GM23338 (cell line): ENCODE measurements at regions not wholly inside any gene's neighbourhood (a gene's known extent, or its start where the extent isn't known, plus 50 kb on each side); places are given as distances from the start of the nearest gene placed in this dataset.

Source experiments
- CREB1 ChIP-seq: fragments of 250-450 bp; sonication (Bioruptor Pico); IDR thresholded peaks from 2 replicates; pipeline ENCODE4 v1.5.0; 2020; ENCODE audit warnings: low read depth, mild to moderate bottlenecking, moderate library complexity
- EZH2 ChIP-seq: fragments of 200-600 bp; sonication (generic); IDR thresholded peaks from one replicate; pipeline ENCODE4 v1.8.0; 2017; ENCODE audit warnings: antibody characterized with exemption, mild to moderate bottlenecking, low read depth; ENCODE audit not compliant: unreplicated experiment
- EZH2phosphoT487 ChIP-seq: fragments of 200-600 bp; sonication (generic); IDR thresholded peaks from one replicate; pipeline ENCODE4 v1.8.1; 2018; ENCODE audit warnings: antibody characterized with exemption; ENCODE audit not compliant: unreplicated experiment
- JUNB ChIP-seq: IDR thresholded peaks from one replicate; pipeline ENCODE4 v1.6.1; 2016; ENCODE audit warnings: antibody characterized with exemption; ENCODE audit not compliant: unreplicated experiment
- POLR2AphosphoS5 ChIP-seq: IDR thresholded peaks from 2 replicates; pipeline ENCODE4 v1.6.1; 2016; ENCODE audit warnings: antibody characterized with exemption, low read depth
- ZNF114 ChIP-seq: fragments of 250-450 bp; sonication (Bioruptor Pico); IDR thresholded peaks from 2 replicates; pipeline ENCODE4 v1.5.0; 2020; ENCODE audit warnings: mild to moderate bottlenecking, moderate library complexity
- ZNF331 ChIP-seq: fragments of 250-450 bp; sonication (Bioruptor Pico); IDR thresholded peaks from 2 replicates; pipeline ENCODE4 v1.5.0; 2020; ENCODE audit warnings: low read depth, mild to moderate bottlenecking, moderate library complexity
- TF ChIP-seq, protein P1 (sequence below), 2 experiments: fragments of 200-600 bp in 1 of 2; sonication (generic) in 1 of 2; conservative IDR thresholded peaks; 2 replicates each; pipeline versions ENCODE4 v1.5.1 to v1.6.1; 2016 to 2017; ENCODE audit warnings: antibody characterized with exemption in 2 of 2, low read depth in 2 of 2, mild to moderate bottlenecking in 2 of 2, moderate library complexity in 1 of 2
- TF ChIP-seq, protein P2 (sequence below): IDR thresholded peaks from one replicate; pipeline ENCODE4 v1.6.1; 2018; ENCODE audit warnings: antibody characterized with exemption; ENCODE audit not compliant: unreplicated experiment
- TF ChIP-seq, protein P3 (sequence below): IDR thresholded peaks from 2 replicates; pipeline ENCODE4 v1.6.1; 2016; ENCODE audit warnings: antibody characterized with exemption
- TF ChIP-seq, protein P4 (sequence below): fragments of 250-450 bp; sonication (Bioruptor Pico); IDR thresholded peaks from 2 replicates; pipeline ENCODE4 v1.5.0; 2020; ENCODE audit warnings: mild to moderate bottlenecking, moderate library complexity

DNA sequence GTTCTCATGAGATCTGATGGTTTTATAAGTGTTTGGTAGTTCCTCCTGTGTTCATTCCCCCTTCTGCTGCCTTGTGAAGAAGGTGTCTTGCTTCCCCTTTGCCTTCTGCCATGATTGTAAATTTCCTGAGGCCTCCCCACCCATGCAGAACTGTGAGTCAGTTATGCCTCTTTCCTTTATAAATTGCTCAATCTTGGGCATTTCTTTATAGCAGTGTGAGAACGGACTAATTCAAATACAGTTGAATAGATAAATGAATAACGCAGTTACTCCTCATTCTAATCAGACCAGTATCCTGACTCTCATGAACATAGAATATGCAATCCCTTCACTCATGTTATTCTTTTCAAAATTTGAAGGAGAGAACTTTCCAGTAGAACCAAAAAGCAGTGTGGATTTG, 375.0 kb upstream of the FZD8 start:
- TF ChIP-seq POLR2AphosphoS5 (no peak), EZH2 (no peak), CREB1 (no peak), EZH2phosphoT487 (no peak), ZNF331 (no peak), ZNF114 (no peak), JUNB (no peak)
- TF ChIP-seq, protein P1, sequence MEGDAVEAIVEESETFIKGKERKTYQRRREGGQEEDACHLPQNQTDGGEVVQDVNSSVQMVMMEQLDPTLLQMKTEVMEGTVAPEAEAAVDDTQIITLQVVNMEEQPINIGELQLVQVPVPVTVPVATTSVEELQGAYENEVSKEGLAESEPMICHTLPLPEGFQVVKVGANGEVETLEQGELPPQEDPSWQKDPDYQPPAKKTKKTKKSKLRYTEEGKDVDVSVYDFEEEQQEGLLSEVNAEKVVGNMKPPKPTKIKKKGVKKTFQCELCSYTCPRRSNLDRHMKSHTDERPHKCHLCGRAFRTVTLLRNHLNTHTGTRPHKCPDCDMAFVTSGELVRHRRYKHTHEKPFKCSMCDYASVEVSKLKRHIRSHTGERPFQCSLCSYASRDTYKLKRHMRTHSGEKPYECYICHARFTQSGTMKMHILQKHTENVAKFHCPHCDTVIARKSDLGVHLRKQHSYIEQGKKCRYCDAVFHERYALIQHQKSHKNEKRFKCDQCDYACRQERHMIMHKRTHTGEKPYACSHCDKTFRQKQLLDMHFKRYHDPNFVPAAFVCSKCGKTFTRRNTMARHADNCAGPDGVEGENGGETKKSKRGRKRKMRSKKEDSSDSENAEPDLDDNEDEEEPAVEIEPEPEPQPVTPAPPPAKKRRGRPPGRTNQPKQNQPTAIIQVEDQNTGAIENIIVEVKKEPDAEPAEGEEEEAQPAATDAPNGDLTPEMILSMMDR (conservative IDR thresholded peaks at IDR 0.05; ENCODE audit: low read depth in 2 of 2), result no peak
- TF ChIP-seq, protein P2, sequence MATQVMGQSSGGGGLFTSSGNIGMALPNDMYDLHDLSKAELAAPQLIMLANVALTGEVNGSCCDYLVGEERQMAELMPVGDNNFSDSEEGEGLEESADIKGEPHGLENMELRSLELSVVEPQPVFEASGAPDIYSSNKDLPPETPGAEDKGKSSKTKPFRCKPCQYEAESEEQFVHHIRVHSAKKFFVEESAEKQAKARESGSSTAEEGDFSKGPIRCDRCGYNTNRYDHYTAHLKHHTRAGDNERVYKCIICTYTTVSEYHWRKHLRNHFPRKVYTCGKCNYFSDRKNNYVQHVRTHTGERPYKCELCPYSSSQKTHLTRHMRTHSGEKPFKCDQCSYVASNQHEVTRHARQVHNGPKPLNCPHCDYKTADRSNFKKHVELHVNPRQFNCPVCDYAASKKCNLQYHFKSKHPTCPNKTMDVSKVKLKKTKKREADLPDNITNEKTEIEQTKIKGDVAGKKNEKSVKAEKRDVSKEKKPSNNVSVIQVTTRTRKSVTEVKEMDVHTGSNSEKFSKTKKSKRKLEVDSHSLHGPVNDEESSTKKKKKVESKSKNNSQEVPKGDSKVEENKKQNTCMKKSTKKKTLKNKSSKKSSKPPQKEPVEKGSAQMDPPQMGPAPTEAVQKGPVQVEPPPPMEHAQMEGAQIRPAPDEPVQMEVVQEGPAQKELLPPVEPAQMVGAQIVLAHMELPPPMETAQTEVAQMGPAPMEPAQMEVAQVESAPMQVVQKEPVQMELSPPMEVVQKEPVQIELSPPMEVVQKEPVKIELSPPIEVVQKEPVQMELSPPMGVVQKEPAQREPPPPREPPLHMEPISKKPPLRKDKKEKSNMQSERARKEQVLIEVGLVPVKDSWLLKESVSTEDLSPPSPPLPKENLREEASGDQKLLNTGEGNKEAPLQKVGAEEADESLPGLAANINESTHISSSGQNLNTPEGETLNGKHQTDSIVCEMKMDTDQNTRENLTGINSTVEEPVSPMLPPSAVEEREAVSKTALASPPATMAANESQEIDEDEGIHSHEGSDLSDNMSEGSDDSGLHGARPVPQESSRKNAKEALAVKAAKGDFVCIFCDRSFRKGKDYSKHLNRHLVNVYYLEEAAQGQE, result no peak
- TF ChIP-seq, protein P3, sequence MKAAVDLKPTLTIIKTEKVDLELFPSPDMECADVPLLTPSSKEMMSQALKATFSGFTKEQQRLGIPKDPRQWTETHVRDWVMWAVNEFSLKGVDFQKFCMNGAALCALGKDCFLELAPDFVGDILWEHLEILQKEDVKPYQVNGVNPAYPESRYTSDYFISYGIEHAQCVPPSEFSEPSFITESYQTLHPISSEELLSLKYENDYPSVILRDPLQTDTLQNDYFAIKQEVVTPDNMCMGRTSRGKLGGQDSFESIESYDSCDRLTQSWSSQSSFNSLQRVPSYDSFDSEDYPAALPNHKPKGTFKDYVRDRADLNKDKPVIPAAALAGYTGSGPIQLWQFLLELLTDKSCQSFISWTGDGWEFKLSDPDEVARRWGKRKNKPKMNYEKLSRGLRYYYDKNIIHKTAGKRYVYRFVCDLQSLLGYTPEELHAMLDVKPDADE, result no peak
- TF ChIP-seq, protein P4, sequence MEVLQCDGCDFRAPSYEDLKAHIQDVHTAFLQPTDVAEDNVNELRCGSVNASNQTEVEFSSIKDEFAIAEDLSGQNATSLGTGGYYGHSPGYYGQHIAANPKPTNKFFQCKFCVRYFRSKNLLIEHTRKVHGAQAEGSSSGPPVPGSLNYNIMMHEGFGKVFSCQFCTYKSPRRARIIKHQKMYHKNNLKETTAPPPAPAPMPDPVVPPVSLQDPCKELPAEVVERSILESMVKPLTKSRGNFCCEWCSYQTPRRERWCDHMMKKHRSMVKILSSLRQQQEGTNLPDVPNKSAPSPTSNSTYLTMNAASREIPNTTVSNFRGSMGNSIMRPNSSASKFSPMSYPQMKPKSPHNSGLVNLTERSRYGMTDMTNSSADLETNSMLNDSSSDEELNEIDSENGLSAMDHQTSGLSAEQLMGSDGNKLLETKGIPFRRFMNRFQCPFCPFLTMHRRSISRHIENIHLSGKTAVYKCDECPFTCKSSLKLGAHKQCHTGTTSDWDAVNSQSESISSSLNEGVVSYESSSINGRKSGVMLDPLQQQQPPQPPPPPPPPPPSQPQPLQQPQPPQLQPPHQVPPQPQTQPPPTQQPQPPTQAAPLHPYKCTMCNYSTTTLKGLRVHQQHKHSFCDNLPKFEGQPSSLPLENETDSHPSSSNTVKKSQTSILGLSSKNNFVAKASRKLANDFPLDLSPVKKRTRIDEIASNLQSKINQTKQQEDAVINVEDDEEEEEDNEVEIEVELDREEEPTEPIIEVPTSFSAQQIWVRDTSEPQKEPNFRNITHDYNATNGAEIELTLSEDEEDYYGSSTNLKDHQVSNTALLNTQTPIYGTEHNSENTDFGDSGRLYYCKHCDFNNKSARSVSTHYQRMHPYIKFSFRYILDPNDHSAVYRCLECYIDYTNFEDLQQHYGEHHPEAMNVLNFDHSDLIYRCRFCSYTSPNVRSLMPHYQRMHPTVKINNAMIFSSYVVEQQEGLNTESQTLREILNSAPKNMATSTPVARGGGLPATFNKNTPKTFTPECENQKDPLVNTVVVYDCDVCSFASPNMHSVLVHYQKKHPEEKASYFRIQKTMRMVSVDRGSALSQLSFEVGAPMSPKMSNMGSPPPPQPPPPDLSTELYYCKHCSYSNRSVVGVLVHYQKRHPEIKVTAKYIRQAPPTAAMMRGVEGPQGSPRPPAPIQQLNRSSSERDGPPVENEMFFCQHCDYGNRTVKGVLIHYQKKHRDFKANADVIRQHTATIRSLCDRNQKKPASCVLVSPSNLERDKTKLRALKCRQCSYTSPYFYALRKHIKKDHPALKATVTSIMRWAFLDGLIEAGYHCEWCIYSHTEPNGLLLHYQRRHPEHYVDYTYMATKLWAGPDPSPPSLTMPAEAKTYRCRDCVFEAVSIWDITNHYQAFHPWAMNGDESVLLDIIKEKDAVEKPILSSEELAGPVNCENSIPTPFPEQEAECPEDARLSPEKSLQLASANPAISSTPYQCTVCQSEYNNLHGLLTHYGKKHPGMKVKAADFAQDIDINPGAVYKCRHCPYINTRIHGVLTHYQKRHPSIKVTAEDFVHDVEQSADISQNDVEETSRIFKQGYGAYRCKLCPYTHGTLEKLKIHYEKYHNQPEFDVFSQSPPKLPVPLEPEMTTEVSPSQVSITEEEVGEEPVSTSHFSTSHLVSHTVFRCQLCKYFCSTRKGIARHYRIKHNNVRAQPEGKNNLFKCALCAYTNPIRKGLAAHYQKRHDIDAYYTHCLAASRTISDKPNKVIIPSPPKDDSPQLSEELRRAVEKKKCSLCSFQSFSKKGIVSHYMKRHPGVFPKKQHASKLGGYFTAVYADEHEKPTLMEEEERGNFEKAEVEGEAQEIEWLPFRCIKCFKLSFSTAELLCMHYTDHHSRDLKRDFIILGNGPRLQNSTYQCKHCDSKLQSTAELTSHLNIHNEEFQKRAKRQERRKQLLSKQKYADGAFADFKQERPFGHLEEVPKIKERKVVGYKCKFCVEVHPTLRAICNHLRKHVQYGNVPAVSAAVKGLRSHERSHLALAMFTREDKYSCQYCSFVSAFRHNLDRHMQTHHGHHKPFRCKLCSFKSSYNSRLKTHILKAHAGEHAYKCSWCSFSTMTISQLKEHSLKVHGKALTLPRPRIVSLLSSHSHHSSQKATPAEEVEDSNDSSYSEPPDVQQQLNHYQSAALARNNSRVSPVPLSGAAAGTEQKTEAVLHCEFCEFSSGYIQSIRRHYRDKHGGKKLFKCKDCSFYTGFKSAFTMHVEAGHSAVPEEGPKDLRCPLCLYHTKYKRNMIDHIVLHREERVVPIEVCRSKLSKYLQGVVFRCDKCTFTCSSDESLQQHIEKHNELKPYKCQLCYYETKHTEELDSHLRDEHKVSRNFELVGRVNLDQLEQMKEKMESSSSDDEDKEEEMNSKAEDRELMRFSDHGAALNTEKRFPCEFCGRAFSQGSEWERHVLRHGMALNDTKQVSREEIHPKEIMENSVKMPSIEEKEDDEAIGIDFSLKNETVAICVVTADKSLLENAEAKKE (CRISPR knock-in tag), result no peak
